B cell (primary cell): ENCODE measurements at regions not wholly inside any gene's neighbourhood (a gene's known extent, or its start where the extent isn't known, plus 50 kb on each side); places are given as distances from the start of the nearest gene placed in this dataset.

ENCODE experiments used
- ATAC-seq: fragments of 200-7000 bp; cut with Tn5 transposase; one replicate; pipeline ENCODE4 v1.10.0; 2021; ENCODE audit warnings: low read depth, mild to moderate bottlenecking, moderate number of reproducible peaks, moderate library complexity
- CTCF ChIA-PET: fragments of 350-600 bp; sonication (Branson Sonifier 250); formaldehyde crosslinking; loops from one replicate; lab custom pipeline; 2021; ENCODE audit warnings: antibody characterized with exemption, inconsistent platforms; lab: Charles Lee
- POLR2A ChIA-PET: fragments of 350-600 bp; sonication (Branson Sonifier 250); formaldehyde crosslinking; loops from one replicate; lab custom pipeline; 2021; ENCODE audit warnings: antibody characterized with exemption; lab: Charles Lee
- DNase-seq: peaks from one replicate; pipeline ENCODE4 v3.0.0; 2013
- H2AFZ ChIP-seq: 2 replicates; pipeline ENCODE4 v1.6.1; 2012; ENCODE audit warnings: mild to moderate bottlenecking, low read depth, low read length; ENCODE audit not compliant: insufficient read depth, poor library complexity, severe bottlenecking
- H3K27ac ChIP-seq, 2 donors: 1 replicate in 1 of 2; 2 replicates in 1 of 2; pipeline ENCODE4 v1.5.1; 2012 to 2013; ENCODE audit warnings: low read length in 2 of 2, mild to moderate bottlenecking in 2 of 2, moderate library complexity in 1 of 2
- H3K27me3 ChIP-seq, 4 experiments: fragments of 200-600 bp in 1 of 4; sonication (generic) in 1 of 4; replicated peaks in 1 of 4; 1 replicate in 2 of 4; 2 replicates in 2 of 4; pipeline versions ENCODE4 v1.6.1 to v1.7.0; 2013 to 2016; ENCODE audit warnings: low read length in 3 of 4, mild to moderate bottlenecking in 2 of 4, mixed read lengths in 1 of 4, moderate library complexity in 1 of 4; ENCODE audit not compliant: insufficient read depth in 4 of 4, control insufficient read depth in 3 of 4; ENCODE audit errors: control extremely low read depth in 1 of 4
- H3K36me3 ChIP-seq, 2 experiments: replicated peaks in 1 of 2; 1 replicate in 1 of 2; 2 replicates in 1 of 2; pipeline versions ENCODE4 v1.6.1 to v1.7.1; 2013; ENCODE audit warnings: low read length in 1 of 2; ENCODE audit not compliant: insufficient read depth in 2 of 2, control insufficient read depth in 1 of 2; ENCODE audit errors: control extremely low read depth in 1 of 2, extremely low read depth in 1 of 2
- H3K4me1 ChIP-seq, 2 donors: fragments of 200-600 bp in 1 of 2; sonication (generic) in 1 of 2; 1 replicate in 1 of 2; 2 replicates in 1 of 2; pipeline versions ENCODE4 v1.5.1 to v1.6.1; 2013 to 2017; ENCODE audit warnings: low read length in 2 of 2; ENCODE audit not compliant: control insufficient read depth in 2 of 2, insufficient read depth in 2 of 2
- H3K4me2 ChIP-seq: replicated peaks from 2 replicates; pipeline ENCODE3; 2012; ENCODE audit warnings: mild to moderate bottlenecking, low read depth, low read length; ENCODE audit not compliant: poor library complexity, severe bottlenecking
- H3K4me3 ChIP-seq, 5 experiments: fragments of 200-600 bp in 1 of 5; sonication (generic) in 1 of 5; 1 replicate in 3 of 5; 2 replicates in 2 of 5; pipeline versions ENCODE4 v1.5.1 to v1.7.0; 2011 to 2016; ENCODE audit warnings: low read length in 4 of 5, mild to moderate bottlenecking in 4 of 5, low read depth in 2 of 5, control low read depth in 1 of 5, moderate library complexity in 1 of 5; ENCODE audit not compliant: insufficient read depth in 1 of 5; ENCODE audit errors: control extremely low read depth in 1 of 5, extremely low read depth in 1 of 5
- H3K79me2 ChIP-seq: fragments of 200-600 bp; sonication (generic); one replicate; pipeline ENCODE4 v1.6.0; 2016; ENCODE audit warnings: low read length; ENCODE audit not compliant: control insufficient read depth, insufficient read depth
- H3K9ac ChIP-seq: fragments of 200-600 bp; sonication (generic); 2 replicates; pipeline ENCODE4 v1.6.1; 2017; ENCODE audit warnings: mild to moderate bottlenecking, low read length, moderate library complexity
- H3K9me3 ChIP-seq, 3 donors: one replicate each; pipeline versions ENCODE4 v1.6.1 to v1.7.1; 2013; ENCODE audit warnings: low read length in 2 of 3; ENCODE audit not compliant: control insufficient read depth in 2 of 3, insufficient read depth in 1 of 3; ENCODE audit errors: control extremely low read depth in 1 of 3
- H4K20me1 ChIP-seq: 2 replicates; pipeline ENCODE4 v1.6.0; 2012; ENCODE audit warnings: mild to moderate bottlenecking, low read length; ENCODE audit not compliant: insufficient read depth, control insufficient read depth, poor library complexity, severe bottlenecking
- H3K27ac Mint-ChIP-seq: one replicate; pipeline ENCODE4 v1.8.0; 2021; ENCODE audit warnings: mixed read lengths
- H3K27me3 Mint-ChIP-seq: one replicate; pipeline ENCODE4 v1.8.0; 2021; ENCODE audit warnings: mixed read lengths
- H3K4me1 Mint-ChIP-seq: one replicate; pipeline ENCODE4 v1.8.0; 2021; ENCODE audit warnings: mixed read lengths
- H3K4me3 Mint-ChIP-seq: one replicate; pipeline ENCODE4 v1.8.0; 2021; ENCODE audit warnings: mixed read lengths
- H3K9me3 Mint-ChIP-seq: one replicate; pipeline ENCODE4 v1.8.0; 2022; ENCODE audit warnings: mixed read lengths; ENCODE audit not compliant: insufficient read depth
- CTCF ChIP-seq: fragments of 200-600 bp; IDR thresholded peaks from one replicate; pipeline ENCODE4 v1.8.0; 2022; ENCODE audit warnings: antibody characterized with exemption, mild to moderate bottlenecking
- EZH2 ChIP-seq: IDR thresholded peaks from 2 replicates; pipeline ENCODE4 v1.6.1; 2012; ENCODE audit warnings: borderline replicate concordance, low read depth, mild to moderate bottlenecking, moderate library complexity, low read length; ENCODE audit not compliant: insufficient read depth, poor library complexity, severe bottlenecking
- whole genome bisulfite sequencing: methylation state at CpG from one replicate; pipeline ENCODE4 v1.1.5; 2013; ENCODE audit warnings: missing lambda C conversion rate; ENCODE audit not compliant: insufficient coverage; 5-methylcytosine and 5-hydroxymethylcytosine counted together
- intact Hi-C: fragments of 100-400 bp; cut with micrococcal nuclease; formaldehyde crosslinking; loops from one replicate; pipeline ENCODE4 v1.10.0; 2022

- H3K27me3 Mint-ChIP-seq, result no peaks in the 10 kb centered on the region
- DNase-seq (no peak), ATAC-seq (no peak)
- no peaks in the 10 kb centered on the region for H3K4me1 ChIP-seq
- H3K4me3 Mint-ChIP-seq, result no peak overlapping the region
- no peaks in the 10 kb centered on the region for H3K9me3 ChIP-seq
- no peaks in the 10 kb centered on the region for H4K20me1 ChIP-seq
- WGBS, result no CpG with 5 or more reads among the region's 1 CpG
- intact Hi-C loops, result no loop called here
- H3K4me1 Mint-ChIP-seq, result no peaks in the 10 kb centered on the region
- POLR2A ChIA-PET, result no interaction called here
- TF ChIP-seq CTCF (no peak), EZH2 (no peak)
- H3K79me2 ChIP-seq, result no peaks in the 10 kb centered on the region
- H3K36me3 ChIP-seq, result no peaks in the 10 kb centered on the region
- H3K4me3 ChIP-seq, result no peak overlapping the region
- H3K9ac ChIP-seq, result no peak overlapping the region
- H3K4me2 ChIP-seq, result no peak overlapping the region
- no peak overlapping the region for H3K27ac ChIP-seq
- no peak overlapping the region for H2AFZ ChIP-seq
- CTCF ChIA-PET, result no interaction called here
- H3K9me3 Mint-ChIP-seq, result no peaks in the 10 kb centered on the region
- H3K27ac Mint-ChIP-seq, result no peak overlapping the region
- no peaks in the 10 kb centered on the region for H3K27me3 ChIP-seq
These were observed 62.2 kb upstream of the DMD start for GRCh38 chrX:33273535-33273934.

GRCh38 chrX:33272986-33273385 is 61.6 kb upstream of the DMD start:
- no peak overlapping the region for H2AFZ ChIP-seq
- no peaks in the 10 kb centered on the region for H4K20me1 ChIP-seq
- H3K9ac ChIP-seq, result no peak overlapping the region
- no peaks in the 10 kb centered on the region for H3K27me3 ChIP-seq
- Mint-ChIP-seq H3K27ac (no peak overlapping the region), H3K27me3 (no peaks in the 10 kb centered on the region), H3K4me3 (no peak overlapping the region), H3K9me3 (no peaks in the 10 kb centered on the region), H3K4me1 (no peaks in the 10 kb centered on the region)
- CTCF ChIA-PET, result no interaction called here
- POLR2A ChIA-PET, result no interaction called here
- H3K27ac ChIP-seq, result no peak overlapping the region
- intact Hi-C loops, result no loop called here
- DNase-seq (no peak), ATAC-seq (no peak)
- no peaks in the 10 kb centered on the region for H3K9me3 ChIP-seq
- H3K4me2 ChIP-seq, result no peak overlapping the region
- TF ChIP-seq CTCF (no peak), EZH2 (no peak)
- no peaks in the 10 kb centered on the region for H3K36me3 ChIP-seq
- no peaks in the 10 kb centered on the region for H3K79me2 ChIP-seq
- no peak overlapping the region for H3K4me3 ChIP-seq
- no peaks in the 10 kb centered on the region for H3K4me1 ChIP-seq
- no CpG with 5 or more reads among the region's 1 CpG for WGBS
